Duodenal mucosa (tissue), 2 donors: ENCODE measurements at regions not wholly inside any gene's neighbourhood (a gene's known extent, or its start where the extent isn't known, plus 50 kb on each side); places are given as distances from the start of the nearest gene placed in this dataset.

Experiments used
- H3K27ac ChIP-seq: one replicate; pipeline ENCODE4 v1.7.0; 2013; ENCODE audit warnings: low read depth, low read length
- H3K27me3 ChIP-seq, 2 donors: one replicate each; pipeline ENCODE4 v1.7.0; 2013; ENCODE audit warnings: low read length in 2 of 2, control low read depth in 1 of 2; ENCODE audit not compliant: insufficient read depth in 2 of 2, control insufficient read depth in 1 of 2
- H3K36me3 ChIP-seq, 2 donors: one replicate each; pipeline ENCODE4 v1.7.0; 2013; ENCODE audit warnings: low read length in 2 of 2, control low read depth in 1 of 2; ENCODE audit not compliant: insufficient read depth in 2 of 2, control insufficient read depth in 1 of 2
- H3K4me1 ChIP-seq, 2 donors: one replicate each; pipeline ENCODE4 v1.7.0; 2013; ENCODE audit warnings: low read length in 2 of 2, control low read depth in 1 of 2; ENCODE audit not compliant: insufficient read depth in 2 of 2, control insufficient read depth in 1 of 2
- H3K4me3 ChIP-seq, 2 donors: one replicate each; pipeline ENCODE4 v1.7.0; 2013; ENCODE audit warnings: low read length in 2 of 2, low read depth in 1 of 2
- H3K9ac ChIP-seq, 2 donors: one replicate each; pipeline ENCODE4 v1.7.0; 2013; ENCODE audit warnings: low read length in 2 of 2, low read depth in 1 of 2
- H3K9me3 ChIP-seq, 2 donors: one replicate each; pipeline ENCODE4 v1.7.0; 2013; ENCODE audit warnings: low read length in 2 of 2, control low read depth in 1 of 2; ENCODE audit not compliant: control insufficient read depth in 1 of 2

DNA sequence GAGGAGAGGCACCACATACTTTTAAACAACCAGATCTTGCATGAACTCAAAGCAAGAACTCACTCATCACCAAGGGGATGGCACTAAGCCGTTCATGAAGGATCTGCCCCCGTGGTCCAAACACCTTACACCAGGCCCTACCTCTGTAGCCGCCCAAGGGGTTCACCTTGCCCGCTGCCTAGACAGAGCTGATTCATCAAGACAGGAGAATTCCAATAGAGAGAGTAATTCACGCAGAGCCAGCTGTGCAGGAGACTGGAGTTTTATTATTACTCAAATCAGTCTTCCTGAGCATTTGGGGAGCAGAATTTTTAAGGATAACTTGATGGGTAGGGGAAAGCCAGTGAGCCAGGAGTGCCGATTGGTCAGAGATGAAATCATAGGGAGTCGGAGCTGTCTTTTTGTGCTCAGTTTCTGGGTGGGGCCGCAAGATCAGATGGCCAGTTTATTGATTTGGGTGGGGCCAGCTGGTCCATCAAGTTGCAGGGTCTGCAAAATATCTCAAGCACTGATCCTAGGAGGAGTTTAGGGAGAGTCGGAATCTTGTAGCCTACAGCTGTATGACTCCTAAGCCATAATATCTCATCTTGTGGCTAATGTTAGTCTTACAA lies 364.7 kb downstream of the PCDH7 start:
- no peaks in the 10 kb centered on the region for H3K36me3 ChIP-seq
- no peak overlapping the region for H3K27ac ChIP-seq
- H3K4me1 ChIP-seq = peaks cover 0 to 3% of the 10 kb centered on the region in 2 donors
- H3K9me3 ChIP-seq = no peaks in the 10 kb centered on the region
- H3K27me3 ChIP-seq = no peaks in the 10 kb centered on the region
- no peak overlapping the region for H3K4me3 ChIP-seq
- H3K9ac ChIP-seq = no peak overlapping the region

DNA sequence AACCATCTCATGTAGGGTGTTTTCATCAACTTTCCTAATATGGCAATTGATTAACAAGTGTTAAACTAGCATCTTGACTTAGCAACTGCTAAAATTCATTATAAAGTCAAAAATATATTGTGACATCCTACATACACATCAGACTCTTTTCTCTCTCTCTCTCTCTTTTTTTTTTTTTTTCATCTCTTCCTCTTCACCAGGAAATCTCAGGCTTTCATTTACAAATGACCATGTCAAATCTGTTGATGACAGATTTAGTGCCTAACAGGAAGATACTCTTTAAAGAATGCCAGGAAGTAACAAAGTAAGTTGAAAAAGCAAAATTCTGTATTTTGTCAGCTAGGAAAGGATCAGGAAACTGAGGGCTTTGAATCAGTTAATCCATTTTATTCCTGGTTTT lies 365.5 kb downstream of the PCDH7 start:
- H3K4me1 ChIP-seq = peaks cover 0 to 3% of the 10 kb centered on the region in 2 donors
- no peaks in the 10 kb centered on the region for H3K9me3 ChIP-seq
- H3K36me3 ChIP-seq = no peaks in the 10 kb centered on the region
- no peak overlapping the region for H3K27ac ChIP-seq
- H3K27me3 ChIP-seq = no peaks in the 10 kb centered on the region
- no peak overlapping the region for H3K4me3 ChIP-seq
- H3K9ac ChIP-seq = no peak overlapping the region

DNA sequence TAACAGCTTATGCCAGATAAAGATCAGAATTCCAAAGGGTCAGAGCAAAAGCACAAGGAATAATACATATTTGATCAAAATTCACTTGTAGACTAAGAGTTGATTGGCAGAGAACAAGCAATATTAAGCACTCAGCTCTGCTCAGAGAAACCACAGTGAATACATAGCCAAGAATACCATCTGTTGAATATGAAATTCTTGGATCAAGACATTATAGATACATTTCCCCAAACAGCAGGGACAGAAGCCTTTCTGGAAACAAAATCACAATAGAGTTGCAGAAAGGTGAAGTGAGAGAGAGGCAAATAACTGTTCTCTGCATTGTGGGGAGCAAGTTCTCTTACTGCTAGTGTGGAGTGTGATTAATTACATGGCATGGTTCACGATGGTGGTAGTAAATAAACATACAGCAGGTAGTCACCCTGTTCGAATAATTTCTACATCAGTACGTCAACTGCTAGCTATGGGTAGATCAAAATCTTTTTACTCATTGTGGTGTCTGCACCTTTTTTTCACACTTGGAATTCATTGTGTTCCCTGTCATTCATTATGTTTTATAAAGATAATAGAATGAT lies 366.7 kb downstream of the PCDH7 start:
- Histone ChIP-seq H3K36me3 (no peaks in the 10 kb centered on the region), H3K9ac (no peak overlapping the region), H3K4me3 (no peak overlapping the region), H3K27me3 (no peaks in the 10 kb centered on the region), H3K27ac (no peak overlapping the region), H3K4me1 (peaks cover 0 to 3% of the 10 kb centered on the region in 2 donors), H3K9me3 (no peaks in the 10 kb centered on the region)

DNA sequence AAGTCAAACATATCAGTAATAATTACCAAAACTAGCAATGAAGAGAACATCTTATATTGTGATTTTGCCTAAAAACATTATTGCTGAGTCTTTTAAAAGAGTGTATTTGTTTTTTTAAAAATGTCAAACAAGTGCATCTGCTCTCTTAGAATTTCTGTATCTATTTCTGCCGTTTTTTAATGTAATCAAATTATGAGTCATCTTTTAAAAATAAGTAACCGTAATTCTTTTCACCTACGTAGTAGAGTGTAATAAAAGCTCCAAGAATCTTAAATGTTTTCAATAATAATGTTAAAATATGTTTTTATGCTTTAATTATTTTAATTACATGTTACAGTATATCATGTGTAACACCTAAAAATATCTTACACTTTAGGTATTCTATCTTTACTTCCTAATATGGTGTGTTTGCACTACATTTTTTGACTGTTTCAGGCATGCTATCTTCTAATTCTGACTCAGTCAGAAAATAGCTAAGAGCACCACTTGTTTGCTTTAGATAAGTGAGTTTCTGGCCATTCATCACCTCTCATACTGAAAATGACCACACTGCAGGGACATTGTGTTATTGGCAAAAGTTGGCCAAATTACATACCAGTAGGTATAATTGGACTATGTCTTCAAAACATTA lies 368.5 kb downstream of the PCDH7 start:
- no peak overlapping the region for H3K27ac ChIP-seq
- no peaks in the 10 kb centered on the region for H3K27me3 ChIP-seq
- no peaks in the 10 kb centered on the region for H3K9me3 ChIP-seq
- H3K4me3 ChIP-seq = no peak overlapping the region
- no peak overlapping the region for H3K9ac ChIP-seq
- no peaks in the 10 kb centered on the region for H3K36me3 ChIP-seq
- peaks cover 0 to 3% of the 10 kb centered on the region in 2 donors for H3K4me1 ChIP-seq

DNA sequence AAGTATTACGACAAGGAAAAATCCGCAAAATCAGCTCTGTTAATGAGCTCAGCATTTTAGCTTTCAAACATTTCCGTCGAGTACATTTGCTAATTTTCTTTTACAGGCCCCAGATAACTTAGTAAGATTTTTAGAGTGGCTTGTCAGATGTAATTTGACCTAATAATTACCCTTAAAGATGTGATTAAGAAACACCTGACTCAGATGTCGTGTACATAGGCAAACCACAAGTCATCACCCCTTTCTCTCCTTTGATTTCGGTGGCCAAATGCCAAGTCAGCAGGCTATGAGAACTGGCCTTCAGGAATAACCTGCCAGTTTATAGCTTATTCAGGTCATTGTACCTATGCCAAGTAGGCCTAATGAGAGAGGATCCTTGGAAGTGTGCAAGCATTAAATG lies 369.6 kb downstream of the PCDH7 start:
- Histone ChIP-seq H3K9me3 (no peaks in the 10 kb centered on the region), H3K36me3 (no peaks in the 10 kb centered on the region), H3K4me3 (no peak overlapping the region), H3K9ac (no peak overlapping the region), H3K27ac (no peak overlapping the region), H3K4me1 (peaks cover 0 to 3% of the 10 kb centered on the region in 2 donors), H3K27me3 (no peaks in the 10 kb centered on the region)

DNA sequence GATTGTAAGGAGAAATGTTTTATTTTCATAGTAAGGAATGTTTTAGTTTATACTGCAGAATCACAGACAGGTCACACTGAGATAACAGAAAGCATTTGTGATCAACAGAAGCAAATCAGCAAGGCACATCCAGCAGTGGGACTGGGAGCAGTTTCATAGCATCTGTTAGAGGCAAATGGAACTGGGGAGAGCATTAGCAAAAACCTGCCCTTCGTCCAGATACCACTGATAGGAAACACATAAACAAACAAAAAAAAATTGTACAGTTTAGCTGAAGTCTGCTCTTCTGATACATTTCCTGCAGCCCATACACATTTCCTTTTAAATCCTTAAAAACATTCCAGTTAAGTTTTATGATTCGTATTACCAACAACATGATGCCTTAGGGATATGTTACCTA lies 374.3 kb downstream of the PCDH7 start:
- H3K9me3 ChIP-seq = no peaks in the 10 kb centered on the region
- H3K27me3 ChIP-seq = no peaks in the 10 kb centered on the region
- peaks cover 0 to 3% of the 10 kb centered on the region in 2 donors for H3K4me1 ChIP-seq
- H3K4me3 ChIP-seq = no peak overlapping the region
- no peak overlapping the region for H3K27ac ChIP-seq
- no peaks in the 10 kb centered on the region for H3K36me3 ChIP-seq
- H3K9ac ChIP-seq = no peak overlapping the region

DNA sequence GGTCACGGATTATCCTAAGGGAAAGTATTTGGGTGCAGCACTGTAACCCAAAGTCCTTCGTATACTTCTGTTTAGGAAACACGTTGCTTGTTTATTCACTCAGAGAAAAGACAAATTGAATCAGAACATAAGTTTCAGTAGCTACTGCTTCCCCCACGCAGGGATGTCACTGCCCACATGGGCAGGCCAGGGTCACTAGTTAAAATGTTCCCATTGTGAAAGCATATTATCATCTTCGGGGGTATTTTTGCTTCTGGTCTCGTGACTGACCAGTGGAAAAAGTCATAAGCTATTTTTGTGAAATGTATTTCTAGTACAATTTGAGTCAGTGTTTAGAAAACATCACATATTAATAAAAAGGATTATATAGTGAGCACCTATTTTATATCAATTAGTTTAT lies 377.8 kb downstream of the PCDH7 start:
- Histone ChIP-seq H3K27ac (no peak overlapping the region), H3K4me1 (no peaks in the 10 kb centered on the region), H3K4me3 (no peak overlapping the region), H3K27me3 (no peaks in the 10 kb centered on the region), H3K9me3 (no peaks in the 10 kb centered on the region), H3K9ac (no peak overlapping the region), H3K36me3 (no peaks in the 10 kb centered on the region)

DNA sequence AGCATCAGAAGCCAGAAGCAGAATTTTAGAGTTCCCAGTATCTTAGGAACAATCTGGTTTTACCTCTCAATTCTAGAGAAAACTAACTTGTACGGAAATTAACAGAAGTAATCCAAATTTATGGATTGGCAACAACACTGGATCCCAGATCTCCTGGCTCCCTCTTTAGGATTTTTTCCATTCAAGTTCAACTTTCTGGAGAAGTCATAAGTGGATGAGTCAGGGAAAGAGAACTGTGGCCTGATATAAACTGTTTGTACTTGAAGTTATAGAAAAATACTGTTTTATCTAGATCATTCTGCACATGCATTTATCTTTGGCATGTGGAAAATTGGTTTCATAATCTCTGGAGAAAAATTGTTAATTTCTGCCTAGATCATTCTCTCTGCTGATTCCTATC lies 380.4 kb downstream of the PCDH7 start:
- Histone ChIP-seq H3K9me3 (no peaks in the 10 kb centered on the region), H3K9ac (no peak overlapping the region), H3K27me3 (no peaks in the 10 kb centered on the region), H3K27ac (no peak overlapping the region), H3K4me1 (no peaks in the 10 kb centered on the region), H3K4me3 (no peak overlapping the region), H3K36me3 (no peaks in the 10 kb centered on the region)

DNA sequence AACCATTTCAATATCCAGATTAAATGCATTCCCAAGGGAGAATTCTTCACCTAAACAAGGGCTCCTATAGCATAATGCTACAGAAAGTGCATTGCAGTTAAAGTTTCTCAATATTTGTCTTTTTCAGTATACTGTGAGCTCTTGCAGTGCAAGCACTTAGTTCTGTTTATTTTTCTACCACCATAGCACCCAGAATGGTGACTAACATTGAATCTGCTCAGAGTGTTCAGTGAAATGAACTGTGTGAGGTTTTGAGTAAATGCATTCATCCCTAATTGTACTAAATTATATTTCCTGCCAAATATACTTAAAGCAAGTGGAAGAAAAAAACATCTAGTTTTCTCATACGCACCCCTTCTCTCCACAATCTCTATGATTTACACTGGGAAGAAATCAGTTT lies 383.9 kb downstream of the PCDH7 start:
- H3K9me3 ChIP-seq = no peaks in the 10 kb centered on the region
- no peak overlapping the region for H3K9ac ChIP-seq
- no peaks in the 10 kb centered on the region for H3K27me3 ChIP-seq
- H3K36me3 ChIP-seq = no peaks in the 10 kb centered on the region
- no peaks in the 10 kb centered on the region for H3K4me1 ChIP-seq
- H3K4me3 ChIP-seq = no peak overlapping the region
- H3K27ac ChIP-seq = no peak overlapping the region

DNA sequence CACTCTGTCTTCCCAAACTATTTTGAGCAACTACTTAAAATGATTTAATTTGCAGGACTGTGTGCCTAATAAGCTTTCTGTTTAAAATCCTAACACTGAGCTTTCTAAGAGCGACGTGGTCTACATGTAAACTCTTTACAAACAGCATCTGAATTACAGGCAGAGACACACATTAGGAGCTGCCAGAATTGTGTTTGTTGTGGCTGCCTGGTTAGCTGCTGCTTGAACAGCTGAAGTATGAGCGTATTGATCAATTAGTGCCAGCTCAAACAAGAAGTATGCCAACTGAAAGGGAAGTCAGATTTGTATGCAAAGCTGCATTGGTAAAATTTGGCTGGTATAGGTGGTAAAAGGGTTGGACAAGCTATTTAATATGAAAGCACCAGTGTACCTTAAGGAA lies 384.4 kb downstream of the PCDH7 start:
- H3K4me3 ChIP-seq = no peak overlapping the region
- no peaks in the 10 kb centered on the region for H3K9me3 ChIP-seq
- no peaks in the 10 kb centered on the region for H3K27me3 ChIP-seq
- H3K9ac ChIP-seq = no peak overlapping the region
- no peak overlapping the region for H3K27ac ChIP-seq
- H3K36me3 ChIP-seq = no peaks in the 10 kb centered on the region
- no peaks in the 10 kb centered on the region for H3K4me1 ChIP-seq
